Dendritic cell treated with granulocyte-macrophage colony-stimulating factor and Interleukin-4, amounts not matched to agents 40 ng/mL and 50 ng/mL, for 4 days (primary cell): ENCODE measurements at regions not wholly inside any gene's neighbourhood (a gene's known extent, or its start where the extent isn't known, plus 50 kb on each side); places are given as distances from the start of the nearest gene placed in this dataset.
"Not testable (repeated sequence)": the region's sequence is repeated elsewhere in the genome, so short reads cannot be mapped to it uniquely, and the experiment has no call there.

ENCODE experiments used
- H3K27ac Mint-ChIP-seq: one replicate; pipeline ENCODE4 v1.8.0; 2022; ENCODE audit warnings: mild to moderate bottlenecking, mixed read lengths
- H3K27me3 Mint-ChIP-seq: one replicate; pipeline ENCODE4 v1.8.0; 2022; ENCODE audit warnings: mild to moderate bottlenecking, mixed read lengths
- H3K36me3 Mint-ChIP-seq: one replicate; pipeline ENCODE4 v1.8.0; 2022; ENCODE audit warnings: low read depth, mixed read lengths
- H3K4me1 Mint-ChIP-seq: one replicate; pipeline ENCODE4 v1.8.0; 2022; ENCODE audit warnings: low read depth, mixed read lengths
- H3K4me3 Mint-ChIP-seq: one replicate; pipeline ENCODE4 v1.8.0; 2022; ENCODE audit warnings: mild to moderate bottlenecking, moderate library complexity, mixed read lengths
- H3K9me3 Mint-ChIP-seq: one replicate; pipeline ENCODE4 v1.8.0; 2022; ENCODE audit warnings: mixed read lengths
- intact Hi-C: fragments of 100-400 bp; cut with micrococcal nuclease; formaldehyde crosslinking; loops from one replicate; pipeline ENCODE4 v1.15.0; 2022

- H3K9me3 Mint-ChIP-seq, H3K4me1 Mint-ChIP-seq, H3K27me3 Mint-ChIP-seq, H3K27ac Mint-ChIP-seq, H3K4me3 Mint-ChIP-seq, H3K36me3 Mint-ChIP-seq, intact Hi-C loops: not testable (repeated sequence)
Measured at GRCh38 chr12:9412459-9412858, 195.3 kb downstream of the KLRB1 start.

GRCh38 chr12:9411616-9412268, 196.0 kb downstream of the KLRB1 start:
- H3K9me3 Mint-ChIP-seq, H3K4me1 Mint-ChIP-seq, H3K4me3 Mint-ChIP-seq, intact Hi-C loops, H3K36me3 Mint-ChIP-seq, H3K27ac Mint-ChIP-seq, H3K27me3 Mint-ChIP-seq: not testable (repeated sequence)

GRCh38 chr12:9407425-9407748, 199.2 kb upstream of the PZP start:
- H3K9me3 Mint-ChIP-seq, H3K4me3 Mint-ChIP-seq, H3K36me3 Mint-ChIP-seq, H3K27ac Mint-ChIP-seq, H3K27me3 Mint-ChIP-seq, intact Hi-C loops, H3K4me1 Mint-ChIP-seq: not testable (repeated sequence)

DNA sequence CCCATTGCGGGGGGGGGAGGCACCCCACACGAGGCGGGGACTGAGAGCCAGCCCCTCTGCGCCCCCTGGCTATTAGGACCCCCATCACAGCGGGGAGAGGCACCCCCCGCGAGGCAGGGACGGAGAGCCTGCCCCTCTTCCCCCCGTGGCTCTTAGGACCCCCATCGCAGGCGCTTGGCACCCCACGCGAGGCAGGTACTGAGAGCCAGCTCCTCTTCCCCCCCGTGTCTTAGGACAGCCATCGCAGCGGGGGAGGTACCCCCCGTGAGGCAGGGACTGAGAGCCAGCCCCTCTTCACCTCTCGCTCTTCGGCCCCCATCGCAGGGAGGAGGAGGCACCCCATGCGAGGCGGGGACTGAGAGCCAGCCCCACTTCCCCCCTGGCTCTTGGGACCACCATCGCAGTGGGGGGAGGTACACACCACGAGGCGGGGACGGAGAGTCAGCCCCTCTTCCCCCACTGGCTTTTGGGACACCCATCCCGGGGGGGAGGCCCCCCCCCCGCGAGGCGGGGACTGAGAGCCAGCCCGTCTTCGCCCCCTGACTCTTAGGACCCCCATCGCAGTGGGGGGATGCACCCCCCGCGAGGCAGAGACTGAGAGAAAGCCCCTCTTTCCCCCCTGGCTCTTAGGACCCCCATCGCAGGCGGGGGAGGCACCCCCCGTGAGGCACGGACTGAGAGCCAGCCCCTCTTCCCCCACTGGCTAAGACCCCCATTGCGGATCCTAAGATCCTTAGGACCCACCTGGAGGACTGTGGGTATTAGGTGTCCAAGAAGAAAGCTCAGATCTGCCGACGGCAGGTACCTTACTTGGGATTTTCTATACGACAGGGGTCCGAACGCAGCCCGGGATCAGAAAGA, 198.6 kb upstream of the PZP start:
- peaks cover 1% of the 10 kb centered on the region for H3K27me3 Mint-ChIP-seq
- H3K4me1 Mint-ChIP-seq: no peaks in the 10 kb centered on the region
- H3K9me3 Mint-ChIP-seq: no peaks in the 10 kb centered on the region
- no peak overlapping the region for H3K27ac Mint-ChIP-seq
- no peaks in the 10 kb centered on the region for H3K36me3 Mint-ChIP-seq
- intact Hi-C loops: no loop called here
- H3K4me3 Mint-ChIP-seq: no peak overlapping the region

- Mint-ChIP-seq H3K27me3 (peaks cover 1% of the 10 kb centered on the region), H3K4me1 (no peaks in the 10 kb centered on the region), H3K9me3 (no peaks in the 10 kb centered on the region), H3K36me3 (no peaks in the 10 kb centered on the region), H3K27ac (no peak overlapping the region), H3K4me3 (no peak overlapping the region)
- intact Hi-C loops: no loop called here
Measured at GRCh38 chr12:9405886-9406563, 197.8 kb upstream of the PZP start.

- no peak overlapping the region for H3K27ac Mint-ChIP-seq
- no peak overlapping the region for H3K4me3 Mint-ChIP-seq
- H3K27me3 Mint-ChIP-seq: peaks cover 1% of the 10 kb centered on the region
- no peaks in the 10 kb centered on the region for H3K9me3 Mint-ChIP-seq
- intact Hi-C loops: no loop called here
- H3K4me1 Mint-ChIP-seq: no peaks in the 10 kb centered on the region
- no peaks in the 10 kb centered on the region for H3K36me3 Mint-ChIP-seq
Measured at GRCh38 chr12:9404469-9405260, 196.5 kb upstream of the PZP start.

DNA sequence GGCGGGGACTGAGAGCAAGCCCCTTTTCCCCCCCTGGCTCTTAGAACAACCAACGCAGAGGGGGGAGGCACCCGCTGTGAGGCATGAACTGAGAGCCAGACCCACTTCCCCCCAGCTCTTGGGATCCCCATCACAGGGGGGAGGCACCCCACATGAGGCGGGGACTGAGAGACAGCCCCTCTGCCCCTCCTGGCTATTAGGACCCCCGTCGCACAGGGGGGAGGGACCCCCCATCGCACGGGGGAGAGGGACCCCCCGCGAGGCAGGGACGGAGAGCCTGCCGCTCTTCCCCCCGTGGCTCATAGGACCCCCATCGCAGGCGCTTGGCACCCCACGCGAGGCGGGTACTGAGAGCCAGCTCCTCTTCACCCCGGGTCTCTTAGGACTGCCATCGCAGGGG, 195.8 kb upstream of the PZP start:
- Mint-ChIP-seq H3K9me3 (no peaks in the 10 kb centered on the region), H3K27ac (no peak overlapping the region), H3K36me3 (no peaks in the 10 kb centered on the region), H3K4me1 (no peaks in the 10 kb centered on the region), H3K4me3 (no peak overlapping the region), H3K27me3 (peaks cover 1% of the 10 kb centered on the region)
- intact Hi-C loops: no loop called here

DNA sequence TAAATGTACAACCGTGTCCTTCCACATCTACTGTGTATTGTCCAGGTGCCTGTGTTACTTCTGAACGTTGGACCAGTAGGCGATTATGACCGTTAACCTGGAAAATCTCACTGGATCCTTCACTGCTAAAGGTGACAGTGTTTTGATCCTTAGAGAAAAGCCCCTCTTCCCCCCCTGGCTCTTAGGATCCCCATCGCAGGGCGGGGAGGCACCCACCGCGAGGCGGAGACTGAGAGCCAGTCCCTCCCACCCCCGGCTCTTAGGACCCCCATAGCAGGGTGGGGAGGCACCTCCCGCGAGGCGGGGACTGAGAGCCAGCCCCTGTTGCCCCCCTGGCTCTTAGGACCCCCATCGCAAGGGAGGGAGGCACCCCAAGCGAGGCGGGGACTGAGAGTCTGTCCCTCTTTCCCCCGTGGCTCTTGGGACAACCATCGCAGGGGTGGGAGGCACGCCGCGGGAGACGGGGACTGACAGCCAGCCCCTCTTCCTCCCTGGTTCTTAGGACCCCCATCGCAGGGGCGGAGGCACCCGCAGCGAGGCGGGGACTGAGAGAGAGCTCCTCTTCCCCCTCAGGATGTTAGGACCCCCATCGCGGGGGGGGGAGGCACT, 194.3 kb upstream of the PZP start:
- H3K27me3 Mint-ChIP-seq, H3K4me3 Mint-ChIP-seq, H3K4me1 Mint-ChIP-seq, H3K9me3 Mint-ChIP-seq, intact Hi-C loops, H3K27ac Mint-ChIP-seq, H3K36me3 Mint-ChIP-seq: not testable (repeated sequence)

- intact Hi-C loops, H3K4me3 Mint-ChIP-seq, H3K27ac Mint-ChIP-seq, H3K9me3 Mint-ChIP-seq, H3K4me1 Mint-ChIP-seq, H3K36me3 Mint-ChIP-seq: not testable (repeated sequence)
- peaks cover 12% of the 10 kb centered on the region for H3K27me3 Mint-ChIP-seq
Measured at GRCh38 chr12:9396367-9396766, 188.2 kb upstream of the PZP start.

DNA sequence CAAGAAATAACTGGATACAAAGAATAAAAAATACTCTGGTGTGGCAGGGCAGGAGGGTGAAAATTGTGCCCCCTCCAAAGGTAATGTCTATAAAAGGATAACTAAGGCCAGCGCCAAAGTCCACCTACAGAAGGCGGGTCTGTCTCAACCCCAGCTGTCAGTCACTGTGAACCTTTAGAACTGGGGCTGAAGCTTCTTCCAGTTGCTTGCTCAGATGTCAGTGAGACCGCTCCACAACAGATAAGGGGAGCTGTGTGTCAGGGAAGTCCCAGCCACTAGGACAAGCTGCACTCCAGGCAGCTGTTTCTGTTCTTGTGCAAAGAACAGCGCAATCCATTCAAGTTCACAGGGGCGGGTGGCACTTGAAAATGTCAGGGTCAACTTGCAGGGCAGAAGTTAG, 187.0 kb upstream of the PZP start:
- H3K27ac Mint-ChIP-seq, H3K4me1 Mint-ChIP-seq, H3K9me3 Mint-ChIP-seq, H3K36me3 Mint-ChIP-seq, H3K4me3 Mint-ChIP-seq, intact Hi-C loops: not testable (repeated sequence)
- peaks cover 15% of the 10 kb centered on the region for H3K27me3 Mint-ChIP-seq

DNA sequence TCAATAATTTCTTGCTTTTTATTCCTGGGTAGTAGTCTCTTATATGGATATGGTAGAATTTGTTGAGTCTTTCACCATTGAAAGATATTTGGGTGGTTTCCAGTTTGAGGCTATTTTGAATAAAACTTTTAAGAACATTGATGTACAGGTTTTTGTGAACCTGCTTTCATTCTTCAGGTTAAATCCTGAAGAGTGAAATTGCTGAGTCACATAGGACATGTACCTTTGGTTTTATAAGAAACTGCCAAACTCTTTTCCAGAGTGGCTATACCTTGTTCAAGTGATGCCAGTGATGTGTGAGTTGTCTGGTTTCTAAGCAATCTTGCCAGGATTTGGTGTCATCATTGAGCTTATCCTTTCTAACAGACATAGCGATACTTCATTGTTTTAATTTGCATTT, 184.6 kb upstream of the PZP start:
- Mint-ChIP-seq H3K27ac (no peak overlapping the region), H3K27me3 (peaks cover 24% of the 10 kb centered on the region), H3K4me1 (peaks cover 4% of the 10 kb centered on the region), H3K4me3 (no peak overlapping the region), H3K9me3 (no peaks in the 10 kb centered on the region), H3K36me3 (no peaks in the 10 kb centered on the region)
- intact Hi-C loops: no loop called here

GRCh38 chr12:9391815-9392214, 183.6 kb upstream of the PZP start:
- Mint-ChIP-seq H3K36me3 (no peaks in the 10 kb centered on the region), H3K4me3 (no peak overlapping the region), H3K27ac (no peak overlapping the region), H3K27me3 (peaks cover 25% of the 10 kb centered on the region), H3K9me3 (no peaks in the 10 kb centered on the region), H3K4me1 (peaks cover 12% of the 10 kb centered on the region)
- intact Hi-C loops: no loop called here

DNA sequence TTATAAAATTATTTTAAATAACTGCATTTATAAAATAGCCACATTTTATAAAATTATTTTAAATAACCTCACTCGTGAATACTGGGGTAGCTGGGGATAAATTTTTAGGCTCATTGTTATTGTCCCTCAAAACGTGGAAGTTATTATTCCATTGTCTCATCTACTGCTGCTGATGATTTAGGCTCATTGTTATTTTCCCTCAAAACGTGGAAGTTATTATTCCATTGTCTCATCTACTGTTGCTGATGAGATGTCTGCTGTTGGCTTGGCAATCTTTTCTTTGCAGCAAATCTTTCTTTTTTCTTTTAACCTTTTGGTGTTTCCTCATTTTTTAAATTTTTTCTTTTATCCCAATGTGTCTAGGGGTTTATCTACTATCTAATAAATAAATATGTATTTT, 182.6 kb upstream of the PZP start:
- peaks cover 12% of the 10 kb centered on the region for H3K4me1 Mint-ChIP-seq

DNA sequence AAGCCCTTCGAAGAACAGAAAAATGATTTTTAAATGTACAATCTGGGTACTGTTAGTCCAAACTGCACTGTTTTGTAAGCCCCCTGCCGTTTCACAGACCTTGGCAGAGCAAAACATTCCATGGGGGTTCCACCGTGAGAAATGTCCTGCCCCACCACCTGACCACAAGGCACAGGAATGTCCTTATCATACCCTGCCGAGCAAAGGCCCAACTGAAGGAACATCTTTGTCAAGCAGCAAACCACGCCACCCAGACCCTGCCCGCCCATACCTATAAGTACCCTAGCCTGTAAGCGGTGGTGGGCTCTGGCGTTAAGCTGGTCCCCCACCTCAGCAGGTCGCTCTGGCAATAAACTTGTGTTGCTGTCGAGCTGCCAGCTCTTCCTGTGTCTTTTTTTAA, 181.6 kb upstream of the PZP start:
- peaks cover 26% of the 10 kb centered on the region for H3K27me3 Mint-ChIP-seq
- no peaks in the 10 kb centered on the region for H3K36me3 Mint-ChIP-seq

More for the DNA sequence above, 182.6 kb upstream of the PZP start:
- H3K36me3 Mint-ChIP-seq: no peaks in the 10 kb centered on the region
- H3K27me3 Mint-ChIP-seq: peaks cover 25% of the 10 kb centered on the region
- H3K4me3 Mint-ChIP-seq: no peak overlapping the region
- no peaks in the 10 kb centered on the region for H3K9me3 Mint-ChIP-seq
- intact Hi-C loops: no loop called here
- no peak overlapping the region for H3K27ac Mint-ChIP-seq

More for the DNA sequence above, 181.6 kb upstream of the PZP start:
- no peaks in the 10 kb centered on the region for H3K9me3 Mint-ChIP-seq
- no peak overlapping the region for H3K27ac Mint-ChIP-seq
- intact Hi-C loops: no loop called here
- H3K4me3 Mint-ChIP-seq: no peak overlapping the region
- peaks cover 12% of the 10 kb centered on the region for H3K4me1 Mint-ChIP-seq
